ENCODE measurements at regions not wholly inside any gene's neighbourhood (a gene's known extent, or its start where the extent isn't known, plus 50 kb on each side); places are given as distances from the start of the nearest gene placed in this dataset.

GRCh38 chr1:29695803-29696202, 459.5 kb downstream of the PTPRU start:
- no peak overlapping the region for H3K9ac ChIP-seq (ENCODE audit: insufficient read depth in 1 of 2, low read length in 2 of 2)
- no peak overlapping the region for H3K4me3 ChIP-seq
- TF ChIP-seq, protein P1, sequence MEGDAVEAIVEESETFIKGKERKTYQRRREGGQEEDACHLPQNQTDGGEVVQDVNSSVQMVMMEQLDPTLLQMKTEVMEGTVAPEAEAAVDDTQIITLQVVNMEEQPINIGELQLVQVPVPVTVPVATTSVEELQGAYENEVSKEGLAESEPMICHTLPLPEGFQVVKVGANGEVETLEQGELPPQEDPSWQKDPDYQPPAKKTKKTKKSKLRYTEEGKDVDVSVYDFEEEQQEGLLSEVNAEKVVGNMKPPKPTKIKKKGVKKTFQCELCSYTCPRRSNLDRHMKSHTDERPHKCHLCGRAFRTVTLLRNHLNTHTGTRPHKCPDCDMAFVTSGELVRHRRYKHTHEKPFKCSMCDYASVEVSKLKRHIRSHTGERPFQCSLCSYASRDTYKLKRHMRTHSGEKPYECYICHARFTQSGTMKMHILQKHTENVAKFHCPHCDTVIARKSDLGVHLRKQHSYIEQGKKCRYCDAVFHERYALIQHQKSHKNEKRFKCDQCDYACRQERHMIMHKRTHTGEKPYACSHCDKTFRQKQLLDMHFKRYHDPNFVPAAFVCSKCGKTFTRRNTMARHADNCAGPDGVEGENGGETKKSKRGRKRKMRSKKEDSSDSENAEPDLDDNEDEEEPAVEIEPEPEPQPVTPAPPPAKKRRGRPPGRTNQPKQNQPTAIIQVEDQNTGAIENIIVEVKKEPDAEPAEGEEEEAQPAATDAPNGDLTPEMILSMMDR (IDR thresholded peaks at IDR 0.05; ENCODE audit: control extremely low read depth, extremely low read depth), result no peak
- peaks cover 0 to 3% (median 0%) of the 10 kb centered on the region in 4 donors for H3K9me3 ChIP-seq (ENCODE audit: control insufficient read depth in 4 of 4, insufficient read depth in 3 of 4, low read length in 3 of 4)
- ATAC-seq (ENCODE audit: insufficient read depth, low FRiP score) (no peak), DNase-seq (no peak)
- WGBS, 2 donors, result 72 to 85% methylated on average over 5 of the region's 5 CpGs
- peaks cover 0 to 3% (median 1%) of the 10 kb centered on the region in 3 donors for H3K27me3 ChIP-seq (ENCODE audit: control insufficient read depth in 3 of 3, insufficient read depth in 3 of 3, low read length in 2 of 3)
- no peak overlapping the region for H3K27ac ChIP-seq (ENCODE audit: low read depth in 1 of 2, low read length in 1 of 2)
- no peaks in the 10 kb centered on the region for H3K4me1 ChIP-seq (ENCODE audit: control insufficient read depth in 5 of 5, insufficient read depth in 5 of 5, low read length in 5 of 5)
- H3K36me3 ChIP-seq (ENCODE audit: control insufficient read depth in 4 of 4, insufficient read depth in 4 of 4, low read length in 4 of 4), result no peaks in the 10 kb centered on the region

GRCh38 chr1:29695036-29695435, 458.7 kb downstream of the PTPRU start:
- no peaks in the 10 kb centered on the region for H3K4me1 ChIP-seq (ENCODE audit: control insufficient read depth in 5 of 5, insufficient read depth in 5 of 5, low read length in 5 of 5)
- no peaks in the 10 kb centered on the region for H3K36me3 ChIP-seq (ENCODE audit: control insufficient read depth in 4 of 4, insufficient read depth in 4 of 4, low read length in 4 of 4)
- peaks cover 0 to 3% (median 0%) of the 10 kb centered on the region in 4 donors for H3K9me3 ChIP-seq (ENCODE audit: control insufficient read depth in 4 of 4, insufficient read depth in 3 of 4, low read length in 3 of 4)
- no peak overlapping the region for H3K4me3 ChIP-seq
- TF ChIP-seq, protein P1 (IDR thresholded peaks at IDR 0.05; ENCODE audit: control extremely low read depth, extremely low read depth), result no peak
- DNase-seq (no peak), ATAC-seq (ENCODE audit: insufficient read depth, low FRiP score) (no peak)
- no peak overlapping the region for H3K27ac ChIP-seq (ENCODE audit: low read depth in 1 of 2, low read length in 1 of 2)
- H3K27me3 ChIP-seq (ENCODE audit: control insufficient read depth in 3 of 3, insufficient read depth in 3 of 3, low read length in 2 of 3), result peaks cover 0 to 9% (median 8%) of the 10 kb centered on the region in 3 donors
- H3K9ac ChIP-seq (ENCODE audit: insufficient read depth in 1 of 2, low read length in 2 of 2), result no peak overlapping the region
- WGBS, 2 donors, result 68 to 77% methylated on average over 3 of the region's 3 CpGs

GRCh38 chr1:29691499-29691898, 455.2 kb downstream of the PTPRU start:
- DNase-seq (no peak), ATAC-seq (ENCODE audit: insufficient read depth, low FRiP score) (no peak)
- TF ChIP-seq, protein P1 (IDR thresholded peaks at IDR 0.05; ENCODE audit: control extremely low read depth, extremely low read depth), result no peak
- H3K27ac ChIP-seq (ENCODE audit: low read depth in 1 of 2, low read length in 1 of 2), result no peak overlapping the region
- H3K4me1 ChIP-seq (ENCODE audit: control insufficient read depth in 5 of 5, insufficient read depth in 5 of 5, low read length in 5 of 5), result no peaks in the 10 kb centered on the region
- peaks cover 0 to 15% (median 11%) of the 10 kb centered on the region in 3 donors for H3K27me3 ChIP-seq (ENCODE audit: control insufficient read depth in 3 of 3, insufficient read depth in 3 of 3, low read length in 2 of 3)
- H3K9me3 ChIP-seq (ENCODE audit: control insufficient read depth in 4 of 4, insufficient read depth in 3 of 4, low read length in 3 of 4), result peaks cover 0 to 3% (median 0%) of the 10 kb centered on the region in 4 donors
- H3K9ac ChIP-seq (ENCODE audit: insufficient read depth in 1 of 2, low read length in 2 of 2), result no peak overlapping the region
- 72 to 86% methylated on average over 5 of the region's 5 CpGs for WGBS, 2 donors
- H3K36me3 ChIP-seq (ENCODE audit: control insufficient read depth in 4 of 4, insufficient read depth in 4 of 4, low read length in 4 of 4), result no peaks in the 10 kb centered on the region
- no peak overlapping the region for H3K4me3 ChIP-seq

DNA sequence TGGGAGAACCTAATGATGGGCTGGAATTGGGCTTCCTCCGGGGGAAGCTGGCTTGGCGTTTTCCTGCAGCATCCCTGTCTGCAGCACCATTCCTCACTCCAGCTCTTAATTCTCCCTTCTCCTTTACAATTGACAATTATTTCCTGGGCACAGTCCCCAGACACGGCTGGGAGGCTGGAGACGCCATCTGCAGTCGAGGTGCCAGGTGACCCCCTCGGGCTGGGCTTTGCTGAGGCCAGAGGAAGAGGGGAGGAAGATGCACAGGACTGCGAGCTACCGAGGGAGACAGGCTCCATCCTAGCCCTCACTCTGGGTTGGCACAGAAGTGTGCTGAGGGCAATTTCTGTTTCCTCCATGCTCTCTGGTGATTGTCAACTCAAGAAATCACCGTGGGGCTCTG, 453.8 kb downstream of the PTPRU start:
- Histone ChIP-seq H3K9me3 (ENCODE audit: control insufficient read depth in 4 of 4, insufficient read depth in 3 of 4, low read length in 3 of 4) (peaks cover 0 to 3% (median 0%) of the 10 kb centered on the region in 4 donors), H3K4me1 (ENCODE audit: control insufficient read depth in 5 of 5, insufficient read depth in 5 of 5, low read length in 5 of 5) (no peaks in the 10 kb centered on the region), H3K36me3 (ENCODE audit: control insufficient read depth in 4 of 4, insufficient read depth in 4 of 4, low read length in 4 of 4) (no peaks in the 10 kb centered on the region), H3K9ac (ENCODE audit: insufficient read depth in 1 of 2, low read length in 2 of 2) (no peak overlapping the region), H3K4me3 (no peak overlapping the region), H3K27ac (ENCODE audit: low read depth in 1 of 2, low read length in 1 of 2) (no peak overlapping the region), H3K27me3 (ENCODE audit: control insufficient read depth in 3 of 3, insufficient read depth in 3 of 3, low read length in 2 of 3) (peaks cover 0 to 17% (median 17%) of the 10 kb centered on the region in 3 donors)
- TF ChIP-seq, protein P1 (IDR thresholded peaks at IDR 0.05; ENCODE audit: control extremely low read depth, extremely low read depth), result no peak
- peak in 1 of 3 donors; percentile 7 for DNase-seq
- no peak for ATAC-seq (ENCODE audit: insufficient read depth, low FRiP score)
- WGBS, 2 donors, result 66 to 70% methylated on average over 9 of the region's 9 CpGs
